ENCODE measurements at regions not wholly inside any gene's neighbourhood (a gene's known extent, or its start where the extent isn't known, plus 50 kb on each side); places are given as distances from the start of the nearest gene placed in this dataset.

DNA sequence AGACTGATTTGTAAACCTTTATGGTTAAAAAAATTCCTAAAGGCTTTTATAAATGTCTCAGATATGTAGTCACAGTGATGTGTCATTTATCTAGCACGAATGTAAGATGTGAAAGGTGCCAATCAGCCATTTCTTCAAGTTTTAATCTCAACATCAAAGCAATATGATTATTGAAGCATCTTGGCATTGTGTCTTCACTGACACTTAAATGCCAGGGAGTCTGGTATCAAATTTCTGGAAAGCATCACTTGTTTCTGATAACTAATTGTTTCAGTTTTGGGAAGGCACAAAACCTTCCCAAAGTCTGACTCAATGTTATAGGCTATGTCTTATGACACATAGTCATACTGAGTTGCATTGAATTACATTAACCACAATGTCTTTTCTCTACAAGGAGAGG lies 492.0 kb upstream of the CNTNAP2 start:
- TF ChIP-seq POLR2A (IDR thresholded peaks at IDR 0.05): no peak
- TF ChIP-seq, protein P1, sequence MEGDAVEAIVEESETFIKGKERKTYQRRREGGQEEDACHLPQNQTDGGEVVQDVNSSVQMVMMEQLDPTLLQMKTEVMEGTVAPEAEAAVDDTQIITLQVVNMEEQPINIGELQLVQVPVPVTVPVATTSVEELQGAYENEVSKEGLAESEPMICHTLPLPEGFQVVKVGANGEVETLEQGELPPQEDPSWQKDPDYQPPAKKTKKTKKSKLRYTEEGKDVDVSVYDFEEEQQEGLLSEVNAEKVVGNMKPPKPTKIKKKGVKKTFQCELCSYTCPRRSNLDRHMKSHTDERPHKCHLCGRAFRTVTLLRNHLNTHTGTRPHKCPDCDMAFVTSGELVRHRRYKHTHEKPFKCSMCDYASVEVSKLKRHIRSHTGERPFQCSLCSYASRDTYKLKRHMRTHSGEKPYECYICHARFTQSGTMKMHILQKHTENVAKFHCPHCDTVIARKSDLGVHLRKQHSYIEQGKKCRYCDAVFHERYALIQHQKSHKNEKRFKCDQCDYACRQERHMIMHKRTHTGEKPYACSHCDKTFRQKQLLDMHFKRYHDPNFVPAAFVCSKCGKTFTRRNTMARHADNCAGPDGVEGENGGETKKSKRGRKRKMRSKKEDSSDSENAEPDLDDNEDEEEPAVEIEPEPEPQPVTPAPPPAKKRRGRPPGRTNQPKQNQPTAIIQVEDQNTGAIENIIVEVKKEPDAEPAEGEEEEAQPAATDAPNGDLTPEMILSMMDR (IDR thresholded peaks at IDR 0.05): no peak
